ENCODE measurements at regions not wholly inside any gene's neighbourhood (a gene's known extent, or its start where the extent isn't known, plus 50 kb on each side); places are given as distances from the start of the nearest gene placed in this dataset.
A peak's percentile ranks its signal among the peaks of the same experiment; 100 is the strongest.

DNA sequence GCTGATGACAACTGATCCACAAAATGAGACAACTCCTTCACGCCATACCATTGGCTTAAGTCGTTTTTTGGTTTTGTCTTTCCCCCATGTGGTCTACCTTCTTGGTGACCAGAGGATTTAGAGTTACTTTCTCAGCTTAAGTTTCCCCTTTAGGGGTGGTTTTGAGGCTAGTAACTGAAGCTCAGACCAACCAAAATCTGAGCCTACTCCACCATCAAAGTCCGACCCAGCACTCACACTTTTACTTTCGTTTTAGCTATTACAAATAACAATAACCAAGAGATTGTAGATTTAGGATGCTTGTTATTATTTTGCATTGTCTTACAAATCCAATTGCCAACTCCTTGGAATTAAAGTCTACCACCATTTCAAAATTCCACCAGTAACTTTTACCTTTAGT lies 130.6 kb upstream of the MDM1 start:
- Mint-ChIP-seq H3K27me3 (no peaks in the 10 kb centered on the region), H3K27ac (peak overlapping the region; percentile 86 to 96), H3K4me3 (peak overlapping the region; percentile 89), H3K36me3 (no peaks in the 10 kb centered on the region), H3K9me3 (no peaks in the 10 kb centered on the region), H3K4me1 (ENCODE audit: low read depth in 2 of 2) (peaks cover 29 to 40% of the 10 kb centered on the region in 2 donors)
- ATAC-seq (peak; percentile 80 to 83), DNase-seq (ENCODE audit: low spot score) (no peak)

DNA sequence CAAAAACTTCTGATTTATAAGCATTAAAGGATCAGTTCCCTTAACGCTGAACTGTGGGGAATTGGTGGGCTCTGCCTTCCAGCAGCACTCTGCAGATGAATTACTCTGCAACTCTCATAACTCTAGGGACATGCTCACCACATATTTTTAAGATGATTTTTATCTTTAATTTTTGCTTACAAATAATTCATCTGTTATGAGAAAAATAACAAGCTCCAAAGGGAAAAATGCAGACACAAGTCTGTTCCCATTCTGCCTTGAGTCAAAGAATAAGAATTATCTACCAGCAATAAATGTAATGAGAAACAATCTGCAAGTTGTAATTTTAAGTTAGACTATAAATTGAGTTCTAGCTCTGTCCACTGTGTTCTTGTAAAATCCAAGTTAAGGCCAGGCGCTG lies 133.1 kb upstream of the MDM1 start:
- Mint-ChIP-seq H3K4me3 (no peak overlapping the region), H3K27ac (no peak overlapping the region), H3K9me3 (no peaks in the 10 kb centered on the region), H3K36me3 (no peaks in the 10 kb centered on the region), H3K4me1 (ENCODE audit: low read depth in 2 of 2) (peaks cover 26 to 34% of the 10 kb centered on the region in 2 donors), H3K27me3 (no peaks in the 10 kb centered on the region)
- ATAC-seq (no peak), DNase-seq (ENCODE audit: low spot score) (no peak)

DNA sequence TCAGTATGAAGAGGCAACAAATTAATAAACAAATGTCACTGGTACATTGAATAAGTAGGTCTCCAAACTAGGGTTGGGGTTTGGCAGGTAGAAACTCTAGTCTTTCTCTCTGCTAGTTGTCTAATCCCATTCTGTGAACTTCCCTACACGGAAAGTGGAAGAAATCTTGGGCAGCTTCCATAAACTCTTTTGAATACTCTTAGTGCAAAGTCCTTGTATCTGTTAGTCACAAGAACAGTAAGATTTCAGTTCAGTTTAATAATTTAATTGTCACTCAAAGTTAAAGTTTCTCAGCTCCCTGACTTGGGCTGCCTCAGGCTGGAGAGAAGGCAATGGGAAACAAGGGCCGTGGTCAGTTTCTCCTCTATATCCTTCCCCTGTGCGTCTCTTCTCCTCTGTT lies 135.4 kb upstream of the MDM1 start:
- Mint-ChIP-seq H3K27ac (peak overlapping the region in 1 of 2 donors; percentile 39), H3K4me3 (no peak overlapping the region), H3K4me1 (ENCODE audit: low read depth in 2 of 2) (peaks cover 23 to 24% of the 10 kb centered on the region in 2 donors), H3K9me3 (no peaks in the 10 kb centered on the region), H3K36me3 (no peaks in the 10 kb centered on the region), H3K27me3 (no peaks in the 10 kb centered on the region)
- DNase-seq (ENCODE audit: low spot score): no peak
- no peak for ATAC-seq

DNA sequence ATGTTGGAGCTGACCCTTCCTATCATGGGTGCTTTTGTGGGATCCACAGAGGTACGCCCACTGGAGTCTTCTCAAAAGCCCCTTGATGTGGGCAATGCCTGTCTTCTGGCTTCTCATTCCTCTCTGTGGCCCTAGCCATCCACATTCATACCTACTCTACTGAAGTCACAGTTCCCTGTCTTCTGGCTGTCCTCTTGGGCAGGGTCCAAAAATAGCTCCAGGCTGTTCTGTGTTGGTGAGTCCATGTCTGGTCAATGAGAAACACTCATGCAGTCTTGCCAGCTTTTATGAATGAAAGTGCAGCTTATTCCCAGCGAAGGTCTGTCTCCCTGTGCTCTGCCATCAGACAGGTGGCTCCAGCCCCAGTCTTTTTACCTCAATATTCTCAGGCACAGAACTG lies 135.9 kb upstream of the MDM1 start:
- no peak for DNase-seq (ENCODE audit: low spot score)
- Mint-ChIP-seq H3K9me3 (no peaks in the 10 kb centered on the region), H3K4me3 (no peak overlapping the region), H3K27me3 (no peaks in the 10 kb centered on the region), H3K36me3 (no peaks in the 10 kb centered on the region), H3K27ac (peak overlapping the region in 1 of 2 donors; percentile 39), H3K4me1 (ENCODE audit: low read depth in 2 of 2) (peaks cover 18 to 19% of the 10 kb centered on the region in 2 donors)
- ATAC-seq: peak in 1 of 2 donors; percentile 45

DNA sequence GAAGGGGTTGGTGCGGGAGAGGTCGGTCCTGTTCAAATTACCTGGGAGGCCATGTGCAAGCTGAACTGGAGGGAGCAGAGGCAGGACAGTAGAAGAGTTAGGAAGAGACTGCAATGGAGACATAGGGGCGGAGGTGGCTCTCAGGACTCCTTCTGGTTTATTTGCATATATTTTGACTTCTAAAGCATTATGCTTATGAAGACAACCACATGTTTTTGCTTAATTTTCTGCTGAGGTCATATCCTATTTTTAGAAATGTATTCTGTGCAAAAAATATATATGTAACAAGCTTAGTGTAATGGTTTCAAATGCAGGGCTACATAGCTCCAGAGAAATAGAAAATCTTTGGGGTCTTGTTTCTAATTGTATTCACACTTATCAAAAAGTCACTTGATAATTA lies 137.0 kb upstream of the MDM1 start:
- Mint-ChIP-seq H3K9me3 (no peaks in the 10 kb centered on the region), H3K27me3 (no peaks in the 10 kb centered on the region), H3K4me3 (no peak overlapping the region), H3K4me1 (ENCODE audit: low read depth in 2 of 2) (peaks cover 11 to 15% of the 10 kb centered on the region in 2 donors), H3K27ac (peak overlapping the region in 1 of 2 donors; percentile 14), H3K36me3 (no peaks in the 10 kb centered on the region)
- ATAC-seq: no peak
- DNase-seq (ENCODE audit: low spot score): no peak

DNA sequence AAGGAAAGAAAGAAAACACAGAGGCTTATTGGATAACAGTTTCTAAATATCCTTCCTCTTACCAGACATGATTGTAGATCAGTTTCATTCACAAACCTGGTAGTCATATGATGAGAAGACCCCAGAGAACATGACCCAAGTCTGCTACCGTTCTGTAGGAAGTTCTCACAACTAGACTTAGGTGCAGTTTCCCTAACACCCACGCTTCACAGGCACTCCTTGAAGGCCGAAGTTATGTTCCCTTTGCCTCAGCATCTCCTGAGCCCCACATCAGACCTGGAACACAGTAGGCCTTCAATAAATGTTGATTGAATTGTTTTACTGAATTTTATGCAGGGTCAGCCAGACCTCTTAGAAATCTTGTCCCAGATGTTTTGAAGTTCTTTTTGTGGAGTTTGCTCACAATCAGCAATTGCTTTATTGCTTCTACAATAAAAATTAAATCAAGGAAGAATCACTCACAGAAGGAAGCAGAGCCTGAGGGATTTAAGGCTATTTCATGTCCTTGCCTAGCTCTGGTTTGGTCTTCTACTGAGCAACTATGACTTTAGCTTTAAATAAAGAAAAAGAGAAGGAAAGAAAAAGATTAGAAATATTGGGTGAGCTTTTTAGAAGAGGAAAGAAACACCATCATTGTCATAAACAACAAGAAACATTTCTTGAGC lies 138.6 kb upstream of the MDM1 start:
- no peak overlapping the region for H3K27ac Mint-ChIP-seq
- ATAC-seq (no peak), DNase-seq (ENCODE audit: low spot score) (no peak)
- no peaks in the 10 kb centered on the region for H3K27me3 Mint-ChIP-seq
- peaks cover 6 to 12% of the 10 kb centered on the region in 2 donors for H3K4me1 Mint-ChIP-seq (ENCODE audit: low read depth in 2 of 2)
- no peak overlapping the region for H3K4me3 Mint-ChIP-seq
- H3K36me3 Mint-ChIP-seq: no peaks in the 10 kb centered on the region
- H3K9me3 Mint-ChIP-seq: no peaks in the 10 kb centered on the region

DNA sequence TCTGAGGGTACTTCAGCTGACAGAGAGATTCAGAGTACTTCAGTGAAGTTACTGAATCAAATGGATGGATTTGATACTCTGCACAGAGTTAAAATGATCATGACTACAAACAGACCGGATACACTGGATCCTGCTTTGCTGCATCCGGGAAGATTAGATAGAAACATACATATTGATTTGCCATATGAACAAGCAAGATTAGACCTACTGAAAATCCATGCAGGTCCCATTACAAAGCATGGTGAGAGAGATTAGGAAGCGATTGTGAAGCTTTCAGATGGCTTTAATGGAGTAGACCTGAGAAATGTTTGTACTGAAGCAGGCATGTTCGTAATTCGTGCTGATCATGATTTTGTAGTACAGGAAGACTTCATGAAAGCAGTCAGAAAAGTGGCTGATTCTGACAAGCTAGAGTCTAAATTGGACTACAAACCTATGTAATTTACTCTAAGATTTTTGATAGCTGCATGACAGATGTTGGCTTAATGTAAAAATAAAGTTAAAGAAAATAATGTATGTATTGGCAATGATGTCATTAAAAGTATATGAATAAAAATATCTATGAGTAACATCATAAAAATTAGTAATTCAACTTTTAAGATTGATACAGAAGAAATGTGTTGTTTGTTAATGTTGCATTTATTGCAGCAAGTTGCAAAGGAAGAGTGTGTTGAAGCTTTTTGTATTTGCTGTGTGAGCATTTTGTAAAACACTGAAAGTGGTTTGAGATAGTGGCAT lies 136.1 kb upstream of the RAP1B start:
- Mint-ChIP-seq H3K27ac (no peak overlapping the region), H3K27me3 (no peaks in the 10 kb centered on the region), H3K4me1 (ENCODE audit: low read depth in 2 of 2) (peaks cover 14 to 19% of the 10 kb centered on the region in 2 donors), H3K9me3 (peaks cover 5% of the 10 kb centered on the region), H3K36me3 (peaks cover 9% of the 10 kb centered on the region), H3K4me3 (no peak overlapping the region)
- no peak for ATAC-seq
- no peak for DNase-seq (ENCODE audit: low spot score)

DNA sequence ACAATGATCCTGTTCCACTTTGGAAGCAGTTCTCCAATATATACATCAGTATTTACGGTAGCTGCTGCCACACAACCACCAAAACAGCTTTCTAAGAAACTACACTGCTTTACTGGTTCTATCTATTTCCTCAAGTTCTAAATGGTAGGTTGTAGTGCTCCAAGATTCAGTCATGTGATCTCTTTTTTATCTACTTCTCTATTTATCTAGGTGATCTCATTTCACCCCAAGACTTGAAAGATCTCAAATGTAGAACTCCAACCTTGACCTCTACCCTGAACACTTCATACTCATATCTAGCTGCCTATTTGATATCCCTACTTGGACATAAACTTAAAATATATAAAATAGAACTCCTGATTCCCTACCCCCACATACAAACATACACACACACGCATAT lies 133.9 kb upstream of the RAP1B start:
- DNase-seq (ENCODE audit: low spot score) (no peak), ATAC-seq (no peak)
- H3K36me3 Mint-ChIP-seq: peaks cover 26% of the 10 kb centered on the region
- no peak overlapping the region for H3K4me3 Mint-ChIP-seq
- peaks cover 9% of the 10 kb centered on the region for H3K9me3 Mint-ChIP-seq
- H3K4me1 Mint-ChIP-seq (ENCODE audit: low read depth in 2 of 2): peaks cover 31 to 35% of the 10 kb centered on the region in 2 donors
- H3K27ac Mint-ChIP-seq: peak overlapping the region in 1 of 2 donors; percentile 9
- H3K27me3 Mint-ChIP-seq: no peaks in the 10 kb centered on the region

DNA sequence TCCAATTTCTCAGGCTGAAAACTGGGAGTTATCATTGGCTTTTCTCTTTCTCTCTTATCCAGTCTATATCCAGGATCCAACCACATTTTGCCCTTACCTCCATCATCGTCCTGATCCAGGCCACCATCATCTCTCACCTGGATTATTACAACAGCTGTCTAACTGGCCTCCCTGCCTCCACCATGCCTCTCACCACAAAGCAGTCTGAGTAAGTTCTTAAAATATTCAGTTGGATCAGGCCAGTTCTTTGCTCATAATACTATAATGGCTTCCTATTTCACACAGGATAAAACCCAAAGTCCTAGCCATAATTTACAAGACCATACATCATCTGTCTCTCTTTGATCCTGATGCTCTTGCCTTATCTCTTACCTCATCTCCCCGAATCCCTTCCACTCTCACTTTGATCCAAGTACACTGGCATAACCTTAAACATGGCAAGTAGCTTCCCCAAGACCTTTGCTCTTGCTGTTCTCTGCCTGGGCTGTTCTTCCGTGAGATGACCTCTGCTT lies 133.4 kb upstream of the RAP1B start:
- peaks cover 26% of the 10 kb centered on the region for H3K36me3 Mint-ChIP-seq
- ATAC-seq (no peak), DNase-seq (ENCODE audit: low spot score) (no peak)
- H3K27ac Mint-ChIP-seq: peak overlapping the region; percentile 9 to 19
- H3K4me1 Mint-ChIP-seq (ENCODE audit: low read depth in 2 of 2): peaks cover 36 to 41% of the 10 kb centered on the region in 2 donors
- H3K4me3 Mint-ChIP-seq: no peak overlapping the region
- no peaks in the 10 kb centered on the region for H3K27me3 Mint-ChIP-seq
- peaks cover 9% of the 10 kb centered on the region for H3K9me3 Mint-ChIP-seq

DNA sequence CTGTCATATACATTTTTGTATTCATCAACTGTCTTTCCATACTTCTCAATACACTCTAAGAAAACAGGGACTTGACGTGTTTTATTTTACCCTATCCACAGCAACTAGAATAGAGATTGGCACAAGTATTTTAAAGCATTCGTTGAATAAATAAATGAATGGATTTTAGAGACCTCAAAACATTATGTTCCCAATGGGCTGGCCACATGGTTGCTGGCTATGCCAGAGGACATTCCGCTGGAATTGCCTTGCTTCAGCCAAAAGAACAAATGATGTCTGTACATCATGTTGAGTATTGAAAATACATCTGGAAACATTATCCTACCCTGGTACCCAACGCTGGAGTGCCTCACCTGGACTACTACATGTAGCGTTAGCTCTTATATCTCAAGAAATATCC lies 132.8 kb upstream of the RAP1B start:
- H3K4me3 Mint-ChIP-seq: no peak overlapping the region
- H3K27ac Mint-ChIP-seq: peak overlapping the region; percentile 9 to 19
- no peak for DNase-seq (ENCODE audit: low spot score)
- no peaks in the 10 kb centered on the region for H3K27me3 Mint-ChIP-seq
- peaks cover 9% of the 10 kb centered on the region for H3K9me3 Mint-ChIP-seq
- peaks cover 42 to 46% of the 10 kb centered on the region in 2 donors for H3K4me1 Mint-ChIP-seq (ENCODE audit: low read depth in 2 of 2)
- H3K36me3 Mint-ChIP-seq: peaks cover 26% of the 10 kb centered on the region
- no peak for ATAC-seq

DNA sequence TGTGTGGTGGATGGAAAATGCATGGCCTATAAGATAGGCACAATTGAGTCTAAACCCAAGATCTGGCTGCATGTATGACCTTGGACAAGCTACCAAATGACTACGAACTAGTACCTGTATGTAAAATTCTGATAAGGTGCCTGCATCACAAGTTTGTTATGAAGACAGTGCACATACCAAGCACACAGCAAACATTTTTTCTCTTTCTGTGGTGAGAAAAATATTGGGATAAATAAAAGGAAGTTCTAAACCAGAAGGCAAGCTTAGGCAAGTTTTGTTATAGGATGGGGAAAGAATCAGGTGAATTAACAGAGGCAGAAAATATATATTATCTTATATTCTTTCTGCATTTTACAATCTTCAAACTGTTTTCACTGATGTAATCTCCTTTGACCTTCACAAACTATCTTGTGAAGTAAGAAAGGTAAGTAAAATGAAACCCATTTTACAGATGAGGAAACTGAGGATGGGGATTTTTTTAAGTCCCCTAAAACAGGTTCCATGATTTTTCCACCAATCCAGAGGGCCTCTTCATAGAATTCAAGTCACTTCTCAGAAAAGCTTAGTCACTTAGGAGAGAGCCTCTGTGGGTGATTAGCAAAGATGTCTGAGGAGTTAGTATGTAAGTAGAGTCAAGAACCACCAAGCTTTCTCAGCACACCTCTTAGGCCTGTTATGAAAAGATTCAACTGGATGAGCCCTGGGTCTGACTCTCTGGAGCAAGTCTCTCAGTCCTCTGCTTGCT lies 132.0 kb upstream of the RAP1B start:
- H3K27me3 Mint-ChIP-seq: no peaks in the 10 kb centered on the region
- no peak for DNase-seq (ENCODE audit: low spot score)
- peak overlapping the region in 1 of 2 donors; percentile 96 for H3K27ac Mint-ChIP-seq
- peaks cover 9% of the 10 kb centered on the region for H3K9me3 Mint-ChIP-seq
- H3K4me1 Mint-ChIP-seq (ENCODE audit: low read depth in 2 of 2): peaks cover 47 to 53% of the 10 kb centered on the region in 2 donors
- no peak overlapping the region for H3K4me3 Mint-ChIP-seq
- H3K36me3 Mint-ChIP-seq: peaks cover 26% of the 10 kb centered on the region
- no peak for ATAC-seq

DNA sequence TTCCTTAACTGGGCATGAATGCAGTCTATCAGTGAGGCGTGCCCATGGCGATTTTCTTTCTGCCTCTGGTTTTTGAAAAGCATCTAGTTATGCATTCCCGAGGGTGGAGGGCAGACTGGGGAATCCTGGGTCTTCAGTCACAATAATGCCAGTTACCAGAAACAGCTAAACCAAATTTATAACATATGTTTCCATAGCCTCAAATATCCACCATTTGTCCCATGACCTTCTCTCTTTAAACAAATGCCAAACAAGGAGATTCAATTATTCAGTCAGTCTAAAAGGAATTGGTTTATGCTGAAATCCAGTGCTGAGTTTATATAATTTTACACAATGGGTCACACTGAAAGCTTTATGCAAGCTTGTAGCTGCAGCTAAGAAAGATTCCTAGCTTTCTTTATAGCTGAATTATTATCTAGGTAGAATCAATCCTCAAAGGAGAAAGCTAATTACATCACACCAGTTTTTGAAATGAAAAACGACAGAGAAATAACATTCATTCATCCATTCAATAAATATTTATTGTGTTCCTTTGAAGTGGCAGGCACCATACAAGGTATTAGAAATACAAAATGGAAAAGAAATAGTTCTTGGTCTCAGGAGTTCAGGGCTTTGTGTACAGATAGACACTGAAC lies 131.3 kb upstream of the RAP1B start:
- no peak for DNase-seq (ENCODE audit: low spot score)
- H3K36me3 Mint-ChIP-seq: peaks cover 26% of the 10 kb centered on the region
- ATAC-seq: no peak
- H3K4me3 Mint-ChIP-seq: no peak overlapping the region
- H3K27me3 Mint-ChIP-seq: no peaks in the 10 kb centered on the region
- H3K4me1 Mint-ChIP-seq (ENCODE audit: low read depth in 2 of 2): peaks cover 51 to 60% of the 10 kb centered on the region in 2 donors
- peaks cover 9% of the 10 kb centered on the region for H3K9me3 Mint-ChIP-seq
- peak overlapping the region; percentile 92 to 96 for H3K27ac Mint-ChIP-seq

DNA sequence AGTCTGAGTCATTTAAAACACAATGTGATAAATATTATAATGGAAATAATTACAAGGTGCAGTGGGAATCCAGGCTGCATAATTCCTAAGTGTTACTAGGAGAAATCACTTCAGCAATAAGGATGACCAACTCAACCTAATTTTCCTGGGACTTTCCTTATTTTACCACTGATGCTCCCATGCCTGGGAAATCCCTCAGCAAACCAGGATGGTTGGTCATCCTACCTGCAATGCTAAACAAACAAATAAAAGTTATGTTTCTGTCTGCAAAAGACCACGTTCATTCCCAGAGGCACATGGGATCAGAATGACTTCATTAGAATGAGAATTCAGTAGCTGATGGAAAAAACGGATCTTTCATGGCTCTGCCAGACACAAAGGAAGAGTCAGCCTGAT lies 130.8 kb upstream of the RAP1B start:
- Mint-ChIP-seq H3K4me1 (ENCODE audit: low read depth in 2 of 2) (peaks cover 54 to 61% of the 10 kb centered on the region in 2 donors), H3K4me3 (peak overlapping the region; percentile 71), H3K9me3 (peaks cover 9% of the 10 kb centered on the region), H3K36me3 (peaks cover 26% of the 10 kb centered on the region), H3K27ac (peak overlapping the region; percentile 92 to 96), H3K27me3 (no peaks in the 10 kb centered on the region)
- ATAC-seq: no peak
- DNase-seq (ENCODE audit: low spot score): no peak

Measured in natural killer cell treated with Interleukin-12 subunit alpha and Interleukin-12 subunit beta and Interleukin-15 and Interleukin-18, amount 100 ng/mL, for 72 hours (primary cell).